GM23338 (cell line): ENCODE measurements at regions not wholly inside any gene's neighbourhood (a gene's known extent, or its start where the extent isn't known, plus 50 kb on each side); places are given as distances from the start of the nearest gene placed in this dataset.

Experiments
- CREB1 ChIP-seq: fragments of 250-450 bp; sonication (Bioruptor Pico); IDR thresholded peaks from 2 replicates; pipeline ENCODE4 v1.5.0; 2020; ENCODE audit warnings: low read depth, mild to moderate bottlenecking, moderate library complexity
- ETS1 ChIP-seq: IDR thresholded peaks from 2 replicates; pipeline ENCODE4 v1.6.1; 2016; ENCODE audit warnings: antibody characterized with exemption
- EZH2 ChIP-seq: fragments of 200-600 bp; sonication (generic); IDR thresholded peaks from one replicate; pipeline ENCODE4 v1.8.0; 2017; ENCODE audit warnings: antibody characterized with exemption, mild to moderate bottlenecking, low read depth; ENCODE audit not compliant: unreplicated experiment
- EZH2phosphoT487 ChIP-seq: fragments of 200-600 bp; sonication (generic); IDR thresholded peaks from one replicate; pipeline ENCODE4 v1.8.1; 2018; ENCODE audit warnings: antibody characterized with exemption; ENCODE audit not compliant: unreplicated experiment
- JUNB ChIP-seq: IDR thresholded peaks from one replicate; pipeline ENCODE4 v1.6.1; 2016; ENCODE audit warnings: antibody characterized with exemption; ENCODE audit not compliant: unreplicated experiment
- POLR2AphosphoS5 ChIP-seq: IDR thresholded peaks from 2 replicates; pipeline ENCODE4 v1.6.1; 2016; ENCODE audit warnings: antibody characterized with exemption, low read depth
- STAT1 ChIP-seq: IDR thresholded peaks from one replicate; pipeline ENCODE4 v1.6.1; 2016; ENCODE audit warnings: antibody characterized with exemption; ENCODE audit not compliant: unreplicated experiment
- ZNF331 ChIP-seq: fragments of 250-450 bp; sonication (Bioruptor Pico); IDR thresholded peaks from 2 replicates; pipeline ENCODE4 v1.5.0; 2020; ENCODE audit warnings: low read depth, mild to moderate bottlenecking, moderate library complexity
- ZNF462 ChIP-seq: fragments of 250-450 bp; sonication (Bioruptor Pico); IDR thresholded peaks from 2 replicates; pipeline ENCODE4 v1.5.0; 2020; ENCODE audit warnings: mild to moderate bottlenecking, moderate library complexity
- TF ChIP-seq, protein P1 (sequence below), 2 experiments: fragments of 200-600 bp in 1 of 2; sonication (generic) in 1 of 2; conservative IDR thresholded peaks; 2 replicates each; pipeline versions ENCODE4 v1.5.1 to v1.6.1; 2016 to 2017; ENCODE audit warnings: antibody characterized with exemption in 2 of 2, low read depth in 2 of 2, mild to moderate bottlenecking in 2 of 2, moderate library complexity in 1 of 2
- TF ChIP-seq, protein P2 (sequence below): IDR thresholded peaks from one replicate; pipeline ENCODE4 v1.6.1; 2018; ENCODE audit warnings: antibody characterized with exemption; ENCODE audit not compliant: unreplicated experiment

GRCh38 chr11:69869311-69869939 lies 50.2 kb upstream of the FGF3 start:
- TF ChIP-seq POLR2AphosphoS5 (no peak), EZH2phosphoT487 (no peak), EZH2 (no peak), ZNF331 (CRISPR knock-in tag) (no peak), CREB1 (CRISPR knock-in tag) (no peak), STAT1 (no peak), JUNB (no peak), ETS1 (no peak), ZNF462 (CRISPR knock-in tag) (no peak)
- TF ChIP-seq, protein P1, sequence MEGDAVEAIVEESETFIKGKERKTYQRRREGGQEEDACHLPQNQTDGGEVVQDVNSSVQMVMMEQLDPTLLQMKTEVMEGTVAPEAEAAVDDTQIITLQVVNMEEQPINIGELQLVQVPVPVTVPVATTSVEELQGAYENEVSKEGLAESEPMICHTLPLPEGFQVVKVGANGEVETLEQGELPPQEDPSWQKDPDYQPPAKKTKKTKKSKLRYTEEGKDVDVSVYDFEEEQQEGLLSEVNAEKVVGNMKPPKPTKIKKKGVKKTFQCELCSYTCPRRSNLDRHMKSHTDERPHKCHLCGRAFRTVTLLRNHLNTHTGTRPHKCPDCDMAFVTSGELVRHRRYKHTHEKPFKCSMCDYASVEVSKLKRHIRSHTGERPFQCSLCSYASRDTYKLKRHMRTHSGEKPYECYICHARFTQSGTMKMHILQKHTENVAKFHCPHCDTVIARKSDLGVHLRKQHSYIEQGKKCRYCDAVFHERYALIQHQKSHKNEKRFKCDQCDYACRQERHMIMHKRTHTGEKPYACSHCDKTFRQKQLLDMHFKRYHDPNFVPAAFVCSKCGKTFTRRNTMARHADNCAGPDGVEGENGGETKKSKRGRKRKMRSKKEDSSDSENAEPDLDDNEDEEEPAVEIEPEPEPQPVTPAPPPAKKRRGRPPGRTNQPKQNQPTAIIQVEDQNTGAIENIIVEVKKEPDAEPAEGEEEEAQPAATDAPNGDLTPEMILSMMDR (conservative IDR thresholded peaks at IDR 0.05; ENCODE audit: low read depth in 2 of 2) = no peak
- TF ChIP-seq, protein P2, sequence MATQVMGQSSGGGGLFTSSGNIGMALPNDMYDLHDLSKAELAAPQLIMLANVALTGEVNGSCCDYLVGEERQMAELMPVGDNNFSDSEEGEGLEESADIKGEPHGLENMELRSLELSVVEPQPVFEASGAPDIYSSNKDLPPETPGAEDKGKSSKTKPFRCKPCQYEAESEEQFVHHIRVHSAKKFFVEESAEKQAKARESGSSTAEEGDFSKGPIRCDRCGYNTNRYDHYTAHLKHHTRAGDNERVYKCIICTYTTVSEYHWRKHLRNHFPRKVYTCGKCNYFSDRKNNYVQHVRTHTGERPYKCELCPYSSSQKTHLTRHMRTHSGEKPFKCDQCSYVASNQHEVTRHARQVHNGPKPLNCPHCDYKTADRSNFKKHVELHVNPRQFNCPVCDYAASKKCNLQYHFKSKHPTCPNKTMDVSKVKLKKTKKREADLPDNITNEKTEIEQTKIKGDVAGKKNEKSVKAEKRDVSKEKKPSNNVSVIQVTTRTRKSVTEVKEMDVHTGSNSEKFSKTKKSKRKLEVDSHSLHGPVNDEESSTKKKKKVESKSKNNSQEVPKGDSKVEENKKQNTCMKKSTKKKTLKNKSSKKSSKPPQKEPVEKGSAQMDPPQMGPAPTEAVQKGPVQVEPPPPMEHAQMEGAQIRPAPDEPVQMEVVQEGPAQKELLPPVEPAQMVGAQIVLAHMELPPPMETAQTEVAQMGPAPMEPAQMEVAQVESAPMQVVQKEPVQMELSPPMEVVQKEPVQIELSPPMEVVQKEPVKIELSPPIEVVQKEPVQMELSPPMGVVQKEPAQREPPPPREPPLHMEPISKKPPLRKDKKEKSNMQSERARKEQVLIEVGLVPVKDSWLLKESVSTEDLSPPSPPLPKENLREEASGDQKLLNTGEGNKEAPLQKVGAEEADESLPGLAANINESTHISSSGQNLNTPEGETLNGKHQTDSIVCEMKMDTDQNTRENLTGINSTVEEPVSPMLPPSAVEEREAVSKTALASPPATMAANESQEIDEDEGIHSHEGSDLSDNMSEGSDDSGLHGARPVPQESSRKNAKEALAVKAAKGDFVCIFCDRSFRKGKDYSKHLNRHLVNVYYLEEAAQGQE = no peak
